WTC11 (cell line): ENCODE measurements at regions not wholly inside any gene's neighbourhood (a gene's known extent, or its start where the extent isn't known, plus 50 kb on each side); places are given as distances from the start of the nearest gene placed in this dataset.

Experiments used
- ATAC-seq: fragments of 200-7000 bp; cut with Tn5 transposase; 2 replicates; pipeline ENCODE4 v1.10.0; 2021; ENCODE audit warnings: mild to moderate bottlenecking, moderate library complexity
- CTCF ChIA-PET: fragments of 300-600 bp; sonication (Branson Sonifier 250); formaldehyde crosslinking; loops from one replicate; lab custom pipeline; 2021; ENCODE audit warnings: antibody characterized with exemption; lab: Charles Lee
- POLR2A ChIA-PET: fragments of 350-600 bp; sonication (Branson Sonifier 250); formaldehyde crosslinking; loops from one replicate; lab custom pipeline; 2021; ENCODE audit warnings: antibody characterized with exemption; lab: Charles Lee
- DNase-seq: peaks from one replicate; pipeline ENCODE4 v3.0.0; 2021; ENCODE audit warnings: low spot score
- H3K27ac Mint-ChIP-seq: 2 replicates; pipeline ENCODE4 v1.8.0; 2021; ENCODE audit warnings: mixed read lengths
- H3K27me3 Mint-ChIP-seq: 2 replicates; pipeline ENCODE4 v1.8.0; 2021; ENCODE audit warnings: low read depth, mild to moderate bottlenecking, moderate library complexity, mixed read lengths
- H3K36me3 Mint-ChIP-seq: 2 replicates; pipeline ENCODE4 v1.8.0; 2021; ENCODE audit warnings: mixed read lengths
- H3K4me1 Mint-ChIP-seq: 2 replicates; pipeline ENCODE4 v1.8.0; 2022; ENCODE audit warnings: mixed read lengths
- H3K4me3 Mint-ChIP-seq: 2 replicates; pipeline ENCODE4 v1.8.0; 2021; ENCODE audit warnings: mild to moderate bottlenecking, moderate library complexity, mixed read lengths
- H3K9me3 Mint-ChIP-seq: 2 replicates; pipeline ENCODE4 v1.8.0; 2021; ENCODE audit warnings: mixed read lengths
- ATF1 ChIP-seq: sonication (generic); formaldehyde crosslinking; IDR thresholded peaks from 2 replicates; pipeline ENCODE4 v1.8.1; 2023; ENCODE audit warnings: mild to moderate bottlenecking, moderate library complexity, missing genetic modification reagents
- ATF2 ChIP-seq: sonication (generic); formaldehyde crosslinking; IDR thresholded peaks from 2 replicates; pipeline ENCODE4 v1.8.1; 2022; ENCODE audit warnings: low read depth, missing genetic modification reagents, borderline replicate concordance
- CBFB ChIP-seq: sonication (generic); formaldehyde crosslinking; IDR thresholded peaks from 2 replicates; pipeline ENCODE4 v1.8.1; 2022; ENCODE audit warnings: mild to moderate bottlenecking, low read depth, missing genetic modification reagents
- CREM ChIP-seq: sonication (generic); formaldehyde crosslinking; IDR thresholded peaks from 2 replicates; pipeline ENCODE4 v1.8.1; 2022; ENCODE audit warnings: mild to moderate bottlenecking, missing genetic modification reagents, moderate library complexity
- CTCF ChIP-seq: fragments of 200-600 bp; IDR thresholded peaks from 2 replicates; pipeline ENCODE4 v1.8.0; 2022; ENCODE audit warnings: antibody characterized with exemption
- ETV6 ChIP-seq: sonication (generic); formaldehyde crosslinking; IDR thresholded peaks from 2 replicates; pipeline ENCODE4 v1.8.1; 2022; ENCODE audit warnings: mild to moderate bottlenecking, missing genetic modification reagents
- GRHL2 ChIP-seq: fragments of 250-450 bp; sonication (Bioruptor Pico); IDR thresholded peaks from 2 replicates; pipeline ENCODE4 v1.8.0; 2022; ENCODE audit warnings: mild to moderate bottlenecking, moderate library complexity; ENCODE audit not compliant: insufficient replicate concordance, severe bottlenecking
- HMGA2 ChIP-seq: fragments of 250-450 bp; sonication (Bioruptor Pico); IDR thresholded peaks from 2 replicates; pipeline ENCODE4 v1.4.0; 2021; ENCODE audit warnings: mild to moderate bottlenecking, moderate library complexity
- JAZF1 ChIP-seq: fragments of 250-450 bp; sonication (Bioruptor Pico); IDR thresholded peaks from 2 replicates; pipeline ENCODE4 v1.9.0; 2021; ENCODE audit warnings: moderate library complexity, mild to moderate bottlenecking, inconsistent platforms
- KAT7 ChIP-seq: sonication (generic); formaldehyde crosslinking; IDR thresholded peaks from 2 replicates; pipeline ENCODE4 v1.8.1; 2023; ENCODE audit warnings: missing genetic modification reagents, mild to moderate bottlenecking, borderline replicate concordance
- NFE2L1 ChIP-seq: sonication (generic); formaldehyde crosslinking; IDR thresholded peaks from 2 replicates; pipeline ENCODE4 v1.8.1; 2023; ENCODE audit warnings: missing genetic modification reagents
- NFYB ChIP-seq: sonication (generic); formaldehyde crosslinking; conservative IDR thresholded peaks from 2 replicates; pipeline ENCODE4 v1.8.0; 2022; ENCODE audit warnings: low read depth, missing genetic modification reagents
- RORB ChIP-seq: fragments of 250-450 bp; sonication (Bioruptor Pico); IDR thresholded peaks from 2 replicates; pipeline ENCODE4 v1.9.0; 2021; ENCODE audit warnings: mild to moderate bottlenecking
- SMAD4 ChIP-seq: sonication (generic); formaldehyde crosslinking; IDR thresholded peaks from 2 replicates; pipeline ENCODE4 v1.8.0; 2022; ENCODE audit warnings: mild to moderate bottlenecking, missing genetic modification reagents
- TP53 ChIP-seq: sonication (generic); formaldehyde crosslinking; IDR thresholded peaks from 2 replicates; pipeline ENCODE4 v1.8.1; 2023; ENCODE audit warnings: mild to moderate bottlenecking, missing genetic modification reagents
- ZBTB21 ChIP-seq: sonication (generic); formaldehyde crosslinking; IDR thresholded peaks from 2 replicates; pipeline ENCODE4 v1.8.1; 2023; ENCODE audit warnings: mild to moderate bottlenecking, missing genetic modification reagents, borderline replicate concordance
- ZNF232 ChIP-seq: sonication (generic); formaldehyde crosslinking; IDR thresholded peaks from 2 replicates; pipeline ENCODE4 v1.8.0; 2022; ENCODE audit warnings: mild to moderate bottlenecking, missing genetic modification reagents
- ZNF416 ChIP-seq: fragments of 250-450 bp; sonication (Bioruptor Pico); IDR thresholded peaks from 2 replicates; pipeline ENCODE4 v1.9.0; 2021; ENCODE audit warnings: mild to moderate bottlenecking, inconsistent platforms
- ZNF423 ChIP-seq: fragments of 250-450 bp; sonication (Bioruptor Pico); IDR thresholded peaks from 2 replicates; pipeline ENCODE4 v2.1.2; 2022; ENCODE audit warnings: mild to moderate bottlenecking, moderate library complexity
- TF ChIP-seq, protein P1 (sequence below): fragments of 250-450 bp; sonication (Bioruptor Pico); IDR thresholded peaks from 2 replicates; pipeline ENCODE4 v2.1.2; 2022; ENCODE audit warnings: mild to moderate bottlenecking, moderate library complexity
- TF ChIP-seq, protein P2 (sequence below): sonication (generic); formaldehyde crosslinking; IDR thresholded peaks from 2 replicates; pipeline ENCODE4 v1.8.0; 2023; ENCODE audit warnings: mild to moderate bottlenecking, missing genetic modification reagents
- TF ChIP-seq, protein P3 (sequence below): sonication (generic); formaldehyde crosslinking; IDR thresholded peaks from 2 replicates; pipeline ENCODE4 v1.8.1; 2023; ENCODE audit warnings: mild to moderate bottlenecking, missing genetic modification reagents, moderate library complexity

DNA sequence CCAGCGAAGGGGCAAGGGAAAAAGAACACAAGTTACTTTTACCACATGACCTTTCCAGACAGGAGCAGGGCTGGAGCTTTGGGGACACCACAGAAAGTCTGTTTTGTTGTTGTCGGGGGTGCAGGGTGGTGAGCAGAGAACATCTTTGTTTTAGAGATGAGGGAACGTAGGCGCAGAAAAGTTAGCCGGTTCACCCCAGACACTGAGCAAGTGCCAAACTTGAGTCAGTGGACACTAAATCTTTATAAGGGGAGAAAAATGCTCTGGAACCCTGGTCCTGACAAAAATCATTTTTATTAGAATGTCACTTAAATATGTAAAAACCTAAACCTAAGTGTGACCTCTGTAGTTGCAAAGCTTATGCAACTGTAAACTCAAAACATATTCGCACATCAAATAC is 126.4 kb upstream of the GAS1 start:
- no peak for ATAC-seq
- Mint-ChIP-seq H3K36me3 (peaks cover 1% of the 10 kb centered on the region), H3K9me3 (peaks cover 7% of the 10 kb centered on the region), H3K27ac (no peak overlapping the region), H3K27me3 (no peaks in the 10 kb centered on the region), H3K4me3 (no peak overlapping the region), H3K4me1 (no peaks in the 10 kb centered on the region)
- no peak for DNase-seq
- TF ChIP-seq KAT7 (CRISPR knock-in tag) = no peak
- TF ChIP-seq ETV6 (CRISPR knock-in tag) = no peak
- TF ChIP-seq NFYB (CRISPR knock-in tag) = no peak
- TF ChIP-seq CTCF = no peak
- TF ChIP-seq SMAD4 (CRISPR knock-in tag) = no peak
- no peak for TF ChIP-seq ATF1 (CRISPR knock-in tag)
- TF ChIP-seq ATF2 = no peak
- no peak for TF ChIP-seq GRHL2 (CRISPR knock-in tag)
- TF ChIP-seq, protein P1, sequence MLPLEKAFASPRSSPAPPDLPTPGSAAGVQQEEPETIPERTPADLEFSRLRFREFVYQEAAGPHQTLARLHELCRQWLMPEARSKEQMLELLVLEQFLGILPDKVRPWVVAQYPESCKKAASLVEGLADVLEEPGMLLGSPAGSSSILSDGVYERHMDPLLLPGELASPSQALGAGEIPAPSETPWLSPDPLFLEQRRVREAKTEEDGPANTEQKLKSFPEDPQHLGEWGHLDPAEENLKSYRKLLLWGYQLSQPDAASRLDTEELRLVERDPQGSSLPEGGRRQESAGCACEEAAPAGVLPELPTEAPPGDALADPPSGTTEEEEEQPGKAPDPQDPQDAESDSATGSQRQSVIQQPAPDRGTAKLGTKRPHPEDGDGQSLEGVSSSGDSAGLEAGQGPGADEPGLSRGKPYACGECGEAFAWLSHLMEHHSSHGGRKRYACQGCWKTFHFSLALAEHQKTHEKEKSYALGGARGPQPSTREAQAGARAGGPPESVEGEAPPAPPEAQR (CRISPR knock-in tag) = no peak
- no peak for TF ChIP-seq HMGA2 (CRISPR knock-in tag)
- TF ChIP-seq ZNF423 (CRISPR knock-in tag) = no peak
- TF ChIP-seq ZNF232 (CRISPR knock-in tag) = no peak
- TF ChIP-seq CREM = no peak
- TF ChIP-seq, protein P2, sequence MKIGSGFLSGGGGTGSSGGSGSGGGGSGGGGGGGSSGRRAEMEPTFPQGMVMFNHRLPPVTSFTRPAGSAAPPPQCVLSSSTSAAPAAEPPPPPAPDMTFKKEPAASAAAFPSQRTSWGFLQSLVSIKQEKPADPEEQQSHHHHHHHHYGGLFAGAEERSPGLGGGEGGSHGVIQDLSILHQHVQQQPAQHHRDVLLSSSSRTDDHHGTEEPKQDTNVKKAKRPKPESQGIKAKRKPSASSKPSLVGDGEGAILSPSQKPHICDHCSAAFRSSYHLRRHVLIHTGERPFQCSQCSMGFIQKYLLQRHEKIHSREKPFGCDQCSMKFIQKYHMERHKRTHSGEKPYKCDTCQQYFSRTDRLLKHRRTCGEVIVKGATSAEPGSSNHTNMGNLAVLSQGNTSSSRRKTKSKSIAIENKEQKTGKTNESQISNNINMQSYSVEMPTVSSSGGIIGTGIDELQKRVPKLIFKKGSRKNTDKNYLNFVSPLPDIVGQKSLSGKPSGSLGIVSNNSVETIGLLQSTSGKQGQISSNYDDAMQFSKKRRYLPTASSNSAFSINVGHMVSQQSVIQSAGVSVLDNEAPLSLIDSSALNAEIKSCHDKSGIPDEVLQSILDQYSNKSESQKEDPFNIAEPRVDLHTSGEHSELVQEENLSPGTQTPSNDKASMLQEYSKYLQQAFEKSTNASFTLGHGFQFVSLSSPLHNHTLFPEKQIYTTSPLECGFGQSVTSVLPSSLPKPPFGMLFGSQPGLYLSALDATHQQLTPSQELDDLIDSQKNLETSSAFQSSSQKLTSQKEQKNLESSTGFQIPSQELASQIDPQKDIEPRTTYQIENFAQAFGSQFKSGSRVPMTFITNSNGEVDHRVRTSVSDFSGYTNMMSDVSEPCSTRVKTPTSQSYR (CRISPR knock-in tag) = no peak
- TF ChIP-seq CBFB (CRISPR knock-in tag) = no peak
- TF ChIP-seq, protein P3, sequence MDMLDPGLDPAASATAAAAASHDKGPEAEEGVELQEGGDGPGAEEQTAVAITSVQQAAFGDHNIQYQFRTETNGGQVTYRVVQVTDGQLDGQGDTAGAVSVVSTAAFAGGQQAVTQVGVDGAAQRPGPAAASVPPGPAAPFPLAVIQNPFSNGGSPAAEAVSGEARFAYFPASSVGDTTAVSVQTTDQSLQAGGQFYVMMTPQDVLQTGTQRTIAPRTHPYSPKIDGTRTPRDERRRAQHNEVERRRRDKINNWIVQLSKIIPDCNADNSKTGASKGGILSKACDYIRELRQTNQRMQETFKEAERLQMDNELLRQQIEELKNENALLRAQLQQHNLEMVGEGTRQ (CRISPR knock-in tag) = no peak
- TF ChIP-seq JAZF1 = no peak
- no peak for TF ChIP-seq ZNF416 (CRISPR knock-in tag)
- TF ChIP-seq TP53 (CRISPR knock-in tag) = no peak
- ChIA-PET POLR2A (no interaction called here), CTCF (no interaction called here)

DNA sequence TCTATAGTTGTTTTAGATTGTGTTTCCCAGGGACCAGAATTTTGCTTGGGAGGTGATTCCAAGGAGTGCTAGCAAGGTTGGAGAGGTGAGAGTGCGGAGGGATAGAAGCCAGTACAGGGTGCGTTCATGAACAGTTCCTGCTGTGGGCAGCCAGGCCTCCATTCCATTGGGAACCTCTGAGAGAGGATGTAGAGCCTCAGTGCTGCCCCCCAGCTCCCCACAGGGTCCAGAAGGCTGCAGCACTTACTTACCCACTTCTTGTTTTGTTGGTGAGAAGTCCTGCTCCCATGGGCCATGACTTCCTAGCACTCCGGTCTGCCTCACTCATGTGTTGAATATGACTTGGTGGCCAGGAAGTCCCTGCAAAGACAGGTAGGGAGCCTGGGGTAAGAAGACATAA is 128.2 kb upstream of the GAS1 start:
- ChIA-PET CTCF (interaction anchor here (1.1 kb wide), 1 partner anchor 127 kb away, joined by 4 read pairs; no protein-coding TSS in a partner anchor), POLR2A (no interaction called here)
- no peaks in the 10 kb centered on the region for H3K4me1 Mint-ChIP-seq
- DNase-seq (peak; percentile 48), ATAC-seq (peak; percentile 86)
- peaks cover 6% of the 10 kb centered on the region for H3K36me3 Mint-ChIP-seq
- peaks cover 24% of the 10 kb centered on the region for H3K9me3 Mint-ChIP-seq
- H3K4me3 Mint-ChIP-seq = no peak overlapping the region
- H3K27me3 Mint-ChIP-seq = no peaks in the 10 kb centered on the region
- TF ChIP-seq RORB (CRISPR knock-in tag) (no peak), ZBTB21 (CRISPR knock-in tag) (no peak), NFE2L1 (CRISPR knock-in tag) (no peak), ATF1 (CRISPR knock-in tag) (no peak)
- H3K27ac Mint-ChIP-seq = no peak overlapping the region
